SIG-M5 treated with dmso at 0.1 percent for 504 hours (cell line): ENCODE measurements at regions not wholly inside any gene's neighbourhood (a gene's known extent, or its start where the extent isn't known, plus 50 kb on each side); places are given as distances from the start of the nearest gene placed in this dataset.

Source experiments
- DNase-seq: peaks from one replicate; lab custom pipeline; 2025; ENCODE audit not compliant: unreplicated experiment; lab: John Stamatoyannopoulos, UW

- no peak for DNase-seq
These were observed 999.2 kb downstream of the ADGRL3 start for GRCh38 chr4:62199291-62199810.

DNA sequence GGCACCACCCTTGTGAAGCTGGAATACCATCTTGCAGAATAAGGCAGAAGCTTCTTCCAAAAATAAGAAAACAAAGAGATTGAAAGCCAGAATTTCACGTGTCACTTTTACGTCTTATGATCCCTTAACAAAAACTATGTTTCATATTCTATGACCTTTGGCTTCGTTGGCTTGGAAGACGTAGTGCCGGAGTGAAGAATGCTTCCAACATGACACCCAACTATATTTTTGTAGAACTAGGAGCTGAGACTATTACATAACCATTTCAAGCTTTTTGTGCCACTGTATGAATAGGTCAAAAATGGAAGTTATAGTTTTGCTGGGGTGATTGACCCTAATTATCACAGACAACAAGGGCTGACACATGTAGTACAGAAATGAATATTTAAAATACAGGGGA lies 996.2 kb downstream of the ADGRL3 start:
- no peak for DNase-seq

- no peak for DNase-seq
These were observed 994.2 kb downstream of the ADGRL3 start for GRCh38 chr4:62194342-62194741.

- DNase-seq, result no peak
These were observed 993.6 kb downstream of the ADGRL3 start for GRCh38 chr4:62193761-62194160.

- DNase-seq, result no peak
These were observed 991.5 kb downstream of the ADGRL3 start for GRCh38 chr4:62191451-62192240.

GRCh38 chr4:62170235-62170634 lies 970.1 kb downstream of the ADGRL3 start:
- DNase-seq, result no peak

DNA sequence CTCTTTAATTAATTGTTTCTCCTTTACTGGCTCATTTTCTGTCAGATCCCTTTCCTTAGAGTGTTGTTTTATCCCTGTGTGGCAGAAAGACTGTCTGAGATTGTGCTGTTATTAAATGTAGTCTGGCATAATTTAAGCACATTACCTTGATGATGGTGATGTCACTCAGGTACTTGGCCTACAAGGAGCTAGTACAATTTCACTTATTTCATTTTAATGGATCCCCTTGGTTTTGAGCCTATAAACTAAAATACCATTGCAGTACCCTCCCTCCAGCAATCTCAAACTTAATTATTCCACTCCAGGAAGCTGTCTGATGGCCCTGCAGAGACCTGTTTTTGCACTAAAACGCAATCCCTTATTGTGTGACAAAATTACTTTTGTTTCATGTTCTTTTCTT lies 968.6 kb downstream of the ADGRL3 start:
- DNase-seq, result no peak

- no peak for DNase-seq
These were observed 962.5 kb downstream of the ADGRL3 start for GRCh38 chr4:62162606-62163005.

DNA sequence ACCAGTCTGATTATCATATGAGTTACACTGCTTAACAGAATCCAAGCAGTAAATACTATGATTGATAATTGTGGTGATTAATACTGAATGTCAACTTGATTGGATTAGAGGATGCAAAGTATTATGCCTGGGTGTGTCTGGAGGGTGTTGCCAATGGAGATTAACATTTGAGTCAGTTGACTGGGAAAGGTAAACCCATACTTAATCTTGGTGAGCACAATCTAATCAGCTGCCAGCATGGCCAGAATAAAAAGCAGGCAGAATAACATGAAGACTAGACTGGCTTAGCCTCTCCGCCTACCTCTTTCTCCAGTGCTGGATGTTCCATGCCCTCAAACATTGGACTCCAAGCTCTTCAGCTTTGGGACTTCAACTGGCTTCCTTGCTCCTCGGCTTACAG lies 961.3 kb downstream of the ADGRL3 start:
- DNase-seq, result no peak

- no peak for DNase-seq
These were observed 959.8 kb downstream of the ADGRL3 start for GRCh38 chr4:62159876-62160275.

GRCh38 chr4:62159306-62159705 lies 959.2 kb downstream of the ADGRL3 start:
- DNase-seq, result no peak

DNA sequence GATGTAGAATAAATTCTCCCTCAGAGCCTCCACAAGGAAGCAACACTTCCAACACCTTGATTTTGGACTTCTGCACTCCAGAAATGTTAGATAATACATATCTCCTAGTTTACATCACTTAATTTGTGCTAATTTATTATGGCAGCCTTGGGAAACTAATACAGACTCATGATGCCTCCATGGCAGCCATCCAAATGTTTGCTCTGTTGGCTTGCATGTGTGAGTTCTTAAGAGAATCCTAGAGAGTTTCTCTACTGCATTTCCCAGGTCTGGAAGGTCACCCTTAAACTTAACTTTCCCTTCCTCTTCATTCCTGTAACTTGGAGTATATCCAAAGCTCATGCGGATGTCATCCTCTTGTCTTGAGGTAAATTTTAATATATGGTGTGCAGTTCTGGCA lies 956.1 kb downstream of the ADGRL3 start:
- no peak for DNase-seq

DNA sequence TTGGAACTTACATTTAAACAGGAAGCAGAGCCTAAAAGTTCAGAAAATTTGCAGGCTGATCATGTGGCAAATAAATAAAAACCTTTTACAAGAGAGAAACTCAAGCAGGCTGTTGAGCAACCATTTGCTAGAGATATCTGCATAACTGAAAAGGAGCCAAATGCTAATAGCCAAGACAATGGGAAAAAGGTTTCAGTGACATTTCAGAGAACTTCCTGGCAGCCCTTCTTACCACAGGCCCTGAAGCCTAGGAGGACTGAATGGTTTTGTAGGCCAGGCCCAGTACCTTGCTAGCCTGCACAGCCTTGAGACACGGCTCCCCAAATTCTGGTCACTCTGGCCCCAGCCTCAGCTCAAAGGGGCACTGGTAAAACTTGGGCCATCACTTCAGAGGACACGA lies 945.1 kb downstream of the ADGRL3 start:
- no peak for DNase-seq

DNA sequence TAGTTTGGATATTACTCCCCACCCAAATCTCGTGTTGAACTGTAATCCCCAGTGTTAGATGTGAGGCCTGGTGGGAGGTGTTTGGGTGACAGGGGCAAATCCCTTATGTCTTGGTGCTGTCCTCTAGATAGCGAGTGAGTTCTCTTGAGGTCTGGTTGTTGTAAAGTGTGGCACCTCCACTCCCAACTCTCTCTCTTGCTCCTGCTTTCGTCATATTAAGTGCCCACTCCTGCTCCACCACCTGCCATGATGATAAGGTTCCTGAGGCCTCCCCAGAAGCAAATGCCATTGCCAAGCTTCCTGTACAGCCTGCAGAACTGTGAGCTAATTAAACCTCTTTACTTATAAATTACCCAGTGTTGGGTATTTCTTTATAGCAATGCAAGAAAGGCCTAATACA lies 944.3 kb downstream of the ADGRL3 start:
- DNase-seq, result no peak

GRCh38 chr4:62135565-62136156 lies 935.5 kb downstream of the ADGRL3 start:
- no peak for DNase-seq

- DNase-seq, result no peak
These were observed 933.9 kb downstream of the ADGRL3 start for GRCh38 chr4:62133977-62134376.

- no peak for DNase-seq
These were observed 933.2 kb downstream of the ADGRL3 start for GRCh38 chr4:62133101-62133897.

- no peak for DNase-seq
These were observed 930.9 kb downstream of the ADGRL3 start for GRCh38 chr4:62131049-62131448.

DNA sequence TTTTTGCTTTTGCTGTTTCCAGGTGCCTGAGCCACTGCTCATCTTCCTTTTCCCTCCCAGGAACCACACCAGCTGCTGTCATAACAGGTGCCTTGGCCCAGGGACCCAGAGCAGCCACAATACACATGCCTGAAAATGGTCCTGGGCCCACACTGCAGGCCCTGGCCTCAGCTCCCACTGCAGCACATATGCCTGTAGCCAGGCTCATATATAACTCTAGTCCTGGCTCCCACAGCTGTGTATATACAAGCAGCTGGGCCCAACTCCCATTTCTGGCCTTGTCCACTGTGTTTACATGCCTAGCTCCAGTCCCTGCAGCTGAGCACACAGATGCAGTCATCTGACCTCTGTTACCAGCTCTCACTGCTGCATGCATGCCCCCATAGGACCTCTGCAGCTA lies 930.5 kb downstream of the ADGRL3 start:
- no peak for DNase-seq

GRCh38 chr4:62130230-62130629 lies 930.1 kb downstream of the ADGRL3 start:
- no peak for DNase-seq
